Upper lobe of right lung (tissue), 1 donor: ENCODE measurements at regions not wholly inside any gene's neighbourhood (a gene's known extent, or its start where the extent isn't known, plus 50 kb on each side); places are given as distances from the start of the nearest gene placed in this dataset.
"Not testable (repeated sequence)": the region's sequence is repeated elsewhere in the genome, so short reads cannot be mapped to it uniquely, and the experiment has no call there.

Experiments
- ATAC-seq: fragments of 200-7000 bp; cut with Tn5 transposase; one replicate; pipeline ENCODE4 v1.9.1; 2020; ENCODE audit warnings: mild to moderate bottlenecking, moderate library complexity
- DNase-seq: peaks from one replicate; pipeline ENCODE4 v3.0.0-alpha.2; 2020
- H3K27ac ChIP-seq: fragments of 200-600 bp; one replicate; pipeline ENCODE4 v1.8.0; 2022
- H3K27me3 ChIP-seq: fragments of 200-600 bp; one replicate; pipeline ENCODE4 v1.8.0; 2022; ENCODE audit warnings: mild to moderate bottlenecking
- H3K36me3 ChIP-seq: fragments of 200-600 bp; one replicate; pipeline ENCODE4 v1.8.0; 2022
- H3K4me1 ChIP-seq: fragments of 200-600 bp; one replicate; pipeline ENCODE4 v1.8.0; 2022
- H3K4me3 ChIP-seq: fragments of 200-600 bp; one replicate; pipeline ENCODE4 v1.8.0; 2022; ENCODE audit warnings: mild to moderate bottlenecking
- H3K9me3 ChIP-seq: fragments of 200-600 bp; one replicate; pipeline ENCODE4 v1.8.0; 2022
- intact Hi-C: fragments of 100-400 bp; cut with DNase I; formaldehyde crosslinking; loops from one replicate; pipeline ENCODE4 v1.11.0; 2022
- TF ChIP-seq, protein P1 (sequence below): fragments of 200-600 bp; IDR thresholded peaks from one replicate; pipeline ENCODE4 v1.8.0; 2022; ENCODE audit warnings: antibody characterized with exemption
- donor health status: DM: no; HTN: yes; CAD: no; lungs with severe emphysema.

DNA sequence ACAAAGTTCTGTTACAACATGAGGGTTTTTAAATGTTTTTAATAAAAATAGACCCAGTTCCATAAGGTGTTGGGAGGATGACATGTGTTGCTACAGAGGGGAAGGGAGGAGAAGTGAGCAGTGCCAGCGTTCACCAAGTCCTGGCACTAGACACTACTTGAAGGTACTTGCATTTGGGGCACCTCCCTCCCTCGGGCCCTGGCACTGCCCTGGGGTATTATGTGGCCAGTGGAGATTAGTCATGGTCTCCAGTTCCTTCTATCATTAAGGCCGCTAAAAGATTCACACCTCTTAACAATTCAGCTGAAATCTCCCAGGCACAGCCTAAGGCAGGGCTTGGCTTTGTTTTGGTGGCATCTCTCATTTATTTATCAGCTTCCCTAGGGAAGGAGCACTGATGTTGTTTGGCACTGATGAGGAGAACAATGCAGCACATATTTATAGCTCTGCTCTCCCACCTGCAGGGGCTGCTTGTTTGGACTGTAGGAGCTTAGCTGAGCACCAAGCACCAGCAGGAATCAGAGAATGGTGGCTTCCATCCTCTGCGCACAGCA is 155.5 kb upstream of the NTF3 start:
- intact Hi-C loops, result no loop called here
- no peaks in the 10 kb centered on the region for H3K4me1 ChIP-seq
- TF ChIP-seq, protein P1, sequence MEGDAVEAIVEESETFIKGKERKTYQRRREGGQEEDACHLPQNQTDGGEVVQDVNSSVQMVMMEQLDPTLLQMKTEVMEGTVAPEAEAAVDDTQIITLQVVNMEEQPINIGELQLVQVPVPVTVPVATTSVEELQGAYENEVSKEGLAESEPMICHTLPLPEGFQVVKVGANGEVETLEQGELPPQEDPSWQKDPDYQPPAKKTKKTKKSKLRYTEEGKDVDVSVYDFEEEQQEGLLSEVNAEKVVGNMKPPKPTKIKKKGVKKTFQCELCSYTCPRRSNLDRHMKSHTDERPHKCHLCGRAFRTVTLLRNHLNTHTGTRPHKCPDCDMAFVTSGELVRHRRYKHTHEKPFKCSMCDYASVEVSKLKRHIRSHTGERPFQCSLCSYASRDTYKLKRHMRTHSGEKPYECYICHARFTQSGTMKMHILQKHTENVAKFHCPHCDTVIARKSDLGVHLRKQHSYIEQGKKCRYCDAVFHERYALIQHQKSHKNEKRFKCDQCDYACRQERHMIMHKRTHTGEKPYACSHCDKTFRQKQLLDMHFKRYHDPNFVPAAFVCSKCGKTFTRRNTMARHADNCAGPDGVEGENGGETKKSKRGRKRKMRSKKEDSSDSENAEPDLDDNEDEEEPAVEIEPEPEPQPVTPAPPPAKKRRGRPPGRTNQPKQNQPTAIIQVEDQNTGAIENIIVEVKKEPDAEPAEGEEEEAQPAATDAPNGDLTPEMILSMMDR, result no peak

DNA sequence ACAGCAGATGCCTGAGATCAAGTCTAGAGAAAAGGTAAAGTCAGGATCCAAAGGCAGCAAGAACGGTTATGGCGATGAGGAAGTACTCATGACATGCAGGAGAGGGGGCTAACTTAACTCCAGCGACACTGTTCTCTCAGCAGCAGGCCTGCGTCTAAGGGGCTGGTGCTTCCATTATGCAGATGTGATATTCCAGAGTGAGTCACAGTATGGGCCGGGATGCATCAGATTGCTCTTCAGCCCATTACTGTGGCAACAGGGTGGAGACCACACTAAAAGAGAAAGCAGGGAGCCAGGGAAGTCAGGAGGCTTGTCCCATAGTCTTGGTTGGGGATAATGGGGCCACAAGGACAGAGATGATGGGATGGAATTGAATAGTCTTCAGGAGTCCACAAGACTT is 151.8 kb upstream of the NTF3 start:
- H3K36me3 ChIP-seq, result no peaks in the 10 kb centered on the region
- TF ChIP-seq, protein P1, result no peak
- intact Hi-C loops, result no loop called here

More for the DNA sequence above, 155.5 kb upstream of the NTF3 start:
- no peak for DNase-seq
- H3K36me3 ChIP-seq, result no peaks in the 10 kb centered on the region
- no peaks in the 10 kb centered on the region for H3K9me3 ChIP-seq
- H3K27ac ChIP-seq, result no peak overlapping the region
- no peak overlapping the region for H3K4me3 ChIP-seq
- ATAC-seq, result no peak
- no peaks in the 10 kb centered on the region for H3K27me3 ChIP-seq

GRCh38 chr12:5290368-5290767 is 141.5 kb upstream of the NTF3 start:
- intact Hi-C loops, H3K27me3 ChIP-seq, H3K9me3 ChIP-seq, H3K27ac ChIP-seq, H3K36me3 ChIP-seq, H3K4me1 ChIP-seq, H3K4me3 ChIP-seq, ATAC-seq, DNase-seq: not testable (repeated sequence)

More for the DNA sequence above, 151.8 kb upstream of the NTF3 start:
- H3K27ac ChIP-seq, result no peak overlapping the region
- no peak overlapping the region for H3K4me3 ChIP-seq
- no peaks in the 10 kb centered on the region for H3K9me3 ChIP-seq
- ATAC-seq (no peak), DNase-seq (no peak)
- no peaks in the 10 kb centered on the region for H3K27me3 ChIP-seq
- no peaks in the 10 kb centered on the region for H3K4me1 ChIP-seq

GRCh38 chr12:5292651-5293050 is 139.3 kb upstream of the NTF3 start:
- Histone ChIP-seq H3K4me3 (no peak overlapping the region), H3K27me3 (no peaks in the 10 kb centered on the region), H3K9me3 (no peaks in the 10 kb centered on the region), H3K36me3 (no peaks in the 10 kb centered on the region), H3K27ac (no peak overlapping the region), H3K4me1 (no peaks in the 10 kb centered on the region)
- TF ChIP-seq, protein P1, result no peak
- no peak for ATAC-seq
- intact Hi-C loops, result no loop called here
- DNase-seq, result no peak

DNA sequence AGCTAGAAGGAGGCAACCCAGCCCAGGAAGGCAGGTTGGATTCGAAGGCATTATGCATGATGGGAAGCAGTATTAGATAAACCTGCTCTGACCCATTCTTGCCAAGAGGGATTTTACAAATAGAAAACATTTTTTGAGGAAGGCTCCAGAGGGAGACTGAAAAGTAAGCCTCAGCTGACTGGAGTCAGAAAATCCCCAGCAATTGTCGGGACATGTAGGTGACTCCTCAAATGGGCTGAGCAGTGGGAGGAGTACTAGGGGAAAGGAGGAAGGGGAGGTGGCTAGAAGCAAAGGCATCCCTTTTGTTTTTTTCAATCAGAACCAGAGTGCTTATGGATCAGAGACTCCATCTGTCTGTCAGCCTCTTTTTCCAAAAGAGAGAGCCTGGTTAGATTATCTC is 138.1 kb upstream of the NTF3 start:
- TF ChIP-seq, protein P1, result no peak
- DNase-seq (no peak), ATAC-seq (no peak)
- Histone ChIP-seq H3K27ac (no peak overlapping the region), H3K9me3 (no peaks in the 10 kb centered on the region), H3K4me3 (no peak overlapping the region), H3K4me1 (no peaks in the 10 kb centered on the region), H3K36me3 (no peaks in the 10 kb centered on the region), H3K27me3 (no peaks in the 10 kb centered on the region)
- intact Hi-C loops, result no loop called here

GRCh38 chr12:5294274-5295070 is 137.4 kb upstream of the NTF3 start:
- no peaks in the 10 kb centered on the region for H3K9me3 ChIP-seq
- intact Hi-C loops, result no loop called here
- no peak for DNase-seq
- TF ChIP-seq, protein P1, result no peak
- H3K36me3 ChIP-seq, result no peaks in the 10 kb centered on the region
- H3K4me3 ChIP-seq, result no peak overlapping the region
- no peaks in the 10 kb centered on the region for H3K27me3 ChIP-seq
- H3K4me1 ChIP-seq, result no peaks in the 10 kb centered on the region
- H3K27ac ChIP-seq, result no peak overlapping the region
- ATAC-seq, result peak; percentile 22
